Smooth muscle cell (in vitro differentiated cells): ENCODE measurements at regions not wholly inside any gene's neighbourhood (a gene's known extent, or its start where the extent isn't known, plus 50 kb on each side); places are given as distances from the start of the nearest gene placed in this dataset.

Experiments used
- DNase-seq: peaks from one replicate; lab custom pipeline; 2025; ENCODE audit not compliant: unreplicated experiment; lab: John Stamatoyannopoulos, UW
- H2AFZ ChIP-seq: fragments of 200-600 bp; sonication (generic); 2 replicates; pipeline ENCODE4 v1.6.0; 2016; ENCODE audit warnings: antibody characterized with exemption, low read depth, mild to moderate bottlenecking
- H3F3A ChIP-seq: fragments of 200-600 bp; sonication (generic); 2 replicates; pipeline ENCODE4 v1.6.0; 2017; ENCODE audit warnings: antibody characterized with exemption, low read depth
- H3K27ac ChIP-seq: fragments of 200-600 bp; sonication (generic); 2 replicates; pipeline ENCODE4 v1.5.1; 2016; ENCODE audit warnings: low read depth, mild to moderate bottlenecking
- H3K27me3 ChIP-seq: fragments of 200-600 bp; sonication (generic); 2 replicates; pipeline ENCODE4 v1.6.1; 2016; ENCODE audit warnings: low read depth, mild to moderate bottlenecking
- H3K36me3 ChIP-seq: fragments of 200-600 bp; sonication (generic); 2 replicates; pipeline ENCODE4 v1.5.1; 2016; ENCODE audit warnings: low read depth
- H3K4me1 ChIP-seq: fragments of 200-600 bp; sonication (generic); 2 replicates; pipeline ENCODE4 v1.5.1; 2016; ENCODE audit warnings: low read depth
- H3K4me2 ChIP-seq: fragments of 200-600 bp; sonication (generic); 2 replicates; pipeline ENCODE4 v1.6.0; 2016; ENCODE audit warnings: mild to moderate bottlenecking
- H3K4me3 ChIP-seq: fragments of 200-600 bp; sonication (generic); 2 replicates; pipeline ENCODE4 v1.5.1; 2016; ENCODE audit warnings: mild to moderate bottlenecking
- H3K79me2 ChIP-seq: fragments of 200-600 bp; sonication (generic); 2 replicates; pipeline ENCODE4 v1.6.0; 2016; ENCODE audit warnings: low read depth, mild to moderate bottlenecking
- H3K9ac ChIP-seq: fragments of 200-600 bp; sonication (generic); 2 replicates; pipeline ENCODE4 v1.6.0; 2016; ENCODE audit warnings: low read depth
- H3K9me3 ChIP-seq: fragments of 200-600 bp; sonication (generic); replicated peaks from 2 replicates; pipeline ENCODE4 v1.5.1; 2016; ENCODE audit warnings: low read depth
- H4K20me1 ChIP-seq: fragments of 200-600 bp; sonication (generic); 2 replicates; pipeline ENCODE4 v1.6.0; 2016; ENCODE audit warnings: low read depth
- CTCF ChIP-seq: fragments of 200-600 bp; sonication (generic); IDR thresholded peaks from 2 replicates; pipeline ENCODE4 v1.5.1; 2017; ENCODE audit warnings: borderline replicate concordance, mild to moderate bottlenecking, antibody characterized with exemption; ENCODE audit not compliant: insufficient read depth, poor library complexity, severe bottlenecking
- WGBS: methylation state at CpG from one replicate; pipeline ENCODE4 v1.1.7; 2016; ENCODE audit warnings: low lambda C conversion rate; 5-methylcytosine and 5-hydroxymethylcytosine counted together

- Histone ChIP-seq H3K79me2 (no peaks in the 10 kb centered on the region), H3K36me3 (no peaks in the 10 kb centered on the region), H4K20me1 (no peaks in the 10 kb centered on the region), H3F3A (no peaks in the 10 kb centered on the region), H3K27me3 (no peaks in the 10 kb centered on the region), H3K4me2 (no peak overlapping the region), H3K4me3 (no peak overlapping the region), H3K4me1 (no peaks in the 10 kb centered on the region), H2AFZ (no peak overlapping the region), H3K9ac (no peak overlapping the region), H3K27ac (no peak overlapping the region), H3K9me3 (no peaks in the 10 kb centered on the region)
- DNase-seq: no peak
- 91% methylated on average over 1 of the region's 1 CpG for WGBS
- TF ChIP-seq CTCF: no peak
Measured at GRCh38 chr4:135777361-135777760, 1575.8 kb upstream of the PABPC4L start.

- Histone ChIP-seq H2AFZ (no peak overlapping the region), H3K9me3 (no peaks in the 10 kb centered on the region), H3K9ac (no peak overlapping the region), H4K20me1 (no peaks in the 10 kb centered on the region), H3K4me1 (no peaks in the 10 kb centered on the region), H3K4me2 (no peak overlapping the region), H3K36me3 (no peaks in the 10 kb centered on the region), H3K27ac (no peak overlapping the region), H3K27me3 (no peaks in the 10 kb centered on the region), H3F3A (no peaks in the 10 kb centered on the region), H3K79me2 (no peaks in the 10 kb centered on the region), H3K4me3 (no peak overlapping the region)
- WGBS: 91% methylated on average over 1 of the region's 1 CpG
- no peak for DNase-seq
- no peak for TF ChIP-seq CTCF
Measured at GRCh38 chr4:135775909-135776308, 1574.3 kb upstream of the PABPC4L start.

GRCh38 chr4:135770505-135770904 is 1568.9 kb upstream of the PABPC4L start:
- Histone ChIP-seq H2AFZ (no peak overlapping the region), H3K4me3 (no peak overlapping the region), H3K9ac (no peak overlapping the region), H3K4me1 (no peaks in the 10 kb centered on the region), H3K4me2 (no peak overlapping the region), H3K36me3 (no peaks in the 10 kb centered on the region), H3F3A (no peaks in the 10 kb centered on the region), H4K20me1 (no peaks in the 10 kb centered on the region), H3K9me3 (no peaks in the 10 kb centered on the region), H3K27ac (no peak overlapping the region), H3K27me3 (no peaks in the 10 kb centered on the region), H3K79me2 (no peaks in the 10 kb centered on the region)
- no peak for TF ChIP-seq CTCF
- DNase-seq: no peak

DNA sequence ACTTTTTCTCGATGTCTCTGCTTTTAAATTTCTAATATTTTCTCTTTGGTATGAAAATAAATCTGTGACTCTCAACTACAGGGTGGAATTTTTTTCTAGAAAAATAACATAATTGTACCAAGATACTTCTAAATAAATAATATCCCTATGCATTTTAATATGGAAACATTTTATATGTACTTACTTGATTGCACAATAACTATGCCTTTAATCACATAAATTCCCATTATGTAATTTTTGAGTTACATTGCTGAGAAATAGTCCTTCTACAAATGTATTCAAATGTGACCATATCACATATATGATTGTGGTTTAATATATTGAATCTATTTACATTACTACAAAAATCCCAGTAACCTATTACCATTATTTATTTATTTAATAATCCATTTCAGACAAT is 1543.3 kb upstream of the PABPC4L start:
- no peaks in the 10 kb centered on the region for H3K79me2 ChIP-seq
- H3K9ac ChIP-seq: no peak overlapping the region
- H3K27ac ChIP-seq: no peak overlapping the region
- 97% methylated on average over 1 of the region's 1 CpG for WGBS
- H3K4me1 ChIP-seq: peaks cover 7% of the 10 kb centered on the region
- H3K9me3 ChIP-seq: no peaks in the 10 kb centered on the region
- no peaks in the 10 kb centered on the region for H3K27me3 ChIP-seq
- no peaks in the 10 kb centered on the region for H4K20me1 ChIP-seq
- TF ChIP-seq CTCF: no peak
- H3K4me2 ChIP-seq: no peak overlapping the region
- no peak overlapping the region for H2AFZ ChIP-seq
- no peak overlapping the region for H3K4me3 ChIP-seq
- no peaks in the 10 kb centered on the region for H3K36me3 ChIP-seq
- no peak for DNase-seq
- H3F3A ChIP-seq: no peaks in the 10 kb centered on the region
